ENCODE measurements at regions not wholly inside any gene's neighbourhood (a gene's known extent, or its start where the extent isn't known, plus 50 kb on each side); places are given as distances from the start of the nearest gene placed in this dataset.

DNA sequence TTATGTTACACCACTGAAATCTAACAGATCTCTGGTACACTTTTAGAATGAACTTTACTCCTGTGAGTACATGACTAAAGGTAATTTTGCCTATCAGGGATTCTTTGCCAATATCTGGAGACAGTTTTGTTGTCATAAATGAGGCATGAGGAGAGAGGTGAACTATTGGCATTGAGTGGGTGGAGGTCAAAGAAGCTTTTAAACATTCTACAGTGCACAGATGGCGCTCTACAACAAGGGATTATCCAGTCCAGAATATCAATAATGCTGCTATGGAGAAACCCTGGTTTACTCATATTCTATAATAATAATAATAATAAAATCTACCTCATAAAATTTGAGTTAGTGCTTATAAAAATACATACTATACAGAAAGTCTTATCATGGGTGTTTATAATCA lies 702.3 kb downstream of the SI start:
- WGBS = no CpG with 5 or more reads among the region's 1 CpG
- Histone ChIP-seq H3K27me3 (ENCODE audit: control insufficient read depth in 1 of 2, insufficient read depth in 1 of 2, low read length in 2 of 2) (no peaks in the 10 kb centered on the region), H3K79me1 (replicated peaks; ENCODE audit: low read length, poor library complexity, severe bottlenecking) (no peaks in the 10 kb centered on the region), H2BK15ac (ENCODE audit: low read depth, poor library complexity, severe bottlenecking) (no peak overlapping the region), H3K9me3 (ENCODE audit: control insufficient read depth, low read length) (no peaks in the 10 kb centered on the region), H3K4me2 (ENCODE audit: low read length, poor library complexity, severe bottlenecking) (no peak overlapping the region), H3K4me1 (ENCODE audit: control insufficient read depth, insufficient read depth, low read depth, low read length) (no peaks in the 10 kb centered on the region), H4K8ac (ENCODE audit: low read length) (no peak overlapping the region), H3K23ac (ENCODE audit: low read length in 2 of 2) (no peak overlapping the region), H3K27ac (ENCODE audit: low read length, poor library complexity, severe bottlenecking) (no peak overlapping the region), H2BK5ac (ENCODE audit: low read depth, low read length, poor library complexity, severe bottlenecking) (no peak overlapping the region), H3K14ac (ENCODE audit: low read length in 2 of 2) (no peak overlapping the region), H3K4ac (ENCODE audit: low read depth in 1 of 2, low read length in 2 of 2) (no peak overlapping the region), H4K91ac (ENCODE audit: low read length) (no peak overlapping the region), H3K36me3 (ENCODE audit: control insufficient read depth in 1 of 2, insufficient read depth in 2 of 2, low read depth in 1 of 2, low read length in 2 of 2) (no peaks in the 10 kb centered on the region), H3K18ac (ENCODE audit: low read depth in 1 of 2, low read length in 2 of 2) (no peak overlapping the region), H3K4me3 (ENCODE audit: insufficient read depth in 1 of 2, low read depth in 1 of 2, low read length in 2 of 2) (no peak overlapping the region), H2BK12ac (ENCODE audit: low read length in 2 of 2) (no peak overlapping the region), H2BK120ac (ENCODE audit: low read depth, low read length) (no peak overlapping the region), H2AK5ac (ENCODE audit: low read length, severe bottlenecking) (no peak overlapping the region), H3K9ac (ENCODE audit: low read length) (no peak overlapping the region), H2AFZ (ENCODE audit: low read depth, low read length) (no peak overlapping the region)
- no peak for DNase-seq

DNA sequence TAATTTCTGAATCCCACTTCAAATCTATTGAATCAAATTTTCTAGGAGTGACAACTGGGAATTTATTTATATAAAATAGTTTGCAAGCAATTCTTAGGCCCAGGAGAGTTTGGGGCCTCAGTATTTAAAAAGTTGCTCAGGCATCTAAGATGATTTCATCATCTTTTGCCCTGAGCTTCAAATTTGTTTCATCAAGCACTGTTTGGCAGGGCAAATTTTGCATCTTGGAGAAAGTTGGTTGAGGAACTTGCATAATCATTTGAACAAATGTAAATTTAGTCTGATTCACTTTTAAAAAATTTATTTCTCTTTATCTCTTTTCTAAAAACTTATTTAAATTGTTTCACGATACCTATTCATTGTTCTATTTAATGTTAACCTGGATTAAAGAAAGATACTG lies 702.8 kb downstream of the SI start:
- Histone ChIP-seq H3K27me3 (ENCODE audit: control insufficient read depth in 1 of 2, insufficient read depth in 1 of 2, low read length in 2 of 2) (no peaks in the 10 kb centered on the region), H3K23ac (ENCODE audit: low read length in 2 of 2) (no peak overlapping the region), H3K18ac (ENCODE audit: low read depth in 1 of 2, low read length in 2 of 2) (no peak overlapping the region), H3K79me1 (replicated peaks; ENCODE audit: low read length, poor library complexity, severe bottlenecking) (no peaks in the 10 kb centered on the region), H4K8ac (ENCODE audit: low read length) (no peak overlapping the region), H2AK5ac (ENCODE audit: low read length, severe bottlenecking) (no peak overlapping the region), H3K4me3 (ENCODE audit: insufficient read depth in 1 of 2, low read depth in 1 of 2, low read length in 2 of 2) (no peak overlapping the region), H2BK5ac (ENCODE audit: low read depth, low read length, poor library complexity, severe bottlenecking) (no peak overlapping the region), H2BK12ac (ENCODE audit: low read length in 2 of 2) (no peak overlapping the region), H3K4me1 (ENCODE audit: control insufficient read depth, insufficient read depth, low read depth, low read length) (no peaks in the 10 kb centered on the region), H3K36me3 (ENCODE audit: control insufficient read depth in 1 of 2, insufficient read depth in 2 of 2, low read depth in 1 of 2, low read length in 2 of 2) (no peaks in the 10 kb centered on the region), H3K9me3 (ENCODE audit: control insufficient read depth, low read length) (no peaks in the 10 kb centered on the region), H3K4ac (ENCODE audit: low read depth in 1 of 2, low read length in 2 of 2) (no peak overlapping the region), H2BK120ac (ENCODE audit: low read depth, low read length) (no peak overlapping the region), H4K91ac (ENCODE audit: low read length) (no peak overlapping the region), H3K4me2 (ENCODE audit: low read length, poor library complexity, severe bottlenecking) (no peak overlapping the region), H3K27ac (ENCODE audit: low read length, poor library complexity, severe bottlenecking) (no peak overlapping the region), H3K9ac (ENCODE audit: low read length) (no peak overlapping the region), H2BK15ac (ENCODE audit: low read depth, poor library complexity, severe bottlenecking) (no peak overlapping the region), H3K14ac (ENCODE audit: low read length in 2 of 2) (no peak overlapping the region), H2AFZ (ENCODE audit: low read depth, low read length) (no peak overlapping the region)
- WGBS = no CpG with 5 or more reads among the region's 1 CpG
- DNase-seq = no peak

DNA sequence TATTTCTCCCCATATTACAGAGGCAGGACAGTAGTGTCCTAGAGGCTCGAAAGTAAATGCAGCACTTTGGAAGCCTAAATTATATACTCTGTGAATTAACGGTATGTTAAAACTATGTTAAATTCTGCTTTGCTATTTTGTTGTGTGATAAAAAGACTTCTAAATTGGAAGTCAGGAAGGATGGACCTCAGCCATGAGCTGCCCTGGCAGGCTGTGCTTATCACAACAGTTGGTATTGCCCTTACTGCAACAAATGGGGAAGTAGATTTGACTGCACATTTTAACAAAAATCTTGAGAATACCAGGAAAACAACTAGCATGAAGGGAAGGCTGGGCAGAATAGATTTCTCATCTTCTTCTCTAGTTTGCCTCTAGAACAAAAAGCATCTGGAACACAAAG lies 706.6 kb downstream of the SI start:
- Histone ChIP-seq H3K18ac (ENCODE audit: low read depth in 1 of 2, low read length in 2 of 2) (no peak overlapping the region), H4K8ac (ENCODE audit: low read length) (no peak overlapping the region), H3K9me3 (ENCODE audit: control insufficient read depth, low read length) (no peaks in the 10 kb centered on the region), H3K79me1 (replicated peaks; ENCODE audit: low read length, poor library complexity, severe bottlenecking) (no peaks in the 10 kb centered on the region), H3K4me1 (ENCODE audit: control insufficient read depth, insufficient read depth, low read depth, low read length) (no peaks in the 10 kb centered on the region), H2BK120ac (ENCODE audit: low read depth, low read length) (no peak overlapping the region), H3K36me3 (ENCODE audit: control insufficient read depth in 1 of 2, insufficient read depth in 2 of 2, low read depth in 1 of 2, low read length in 2 of 2) (no peaks in the 10 kb centered on the region), H2BK5ac (ENCODE audit: low read depth, low read length, poor library complexity, severe bottlenecking) (no peak overlapping the region), H2AFZ (ENCODE audit: low read depth, low read length) (no peak overlapping the region), H2AK5ac (ENCODE audit: low read length, severe bottlenecking) (no peak overlapping the region), H3K23ac (ENCODE audit: low read length in 2 of 2) (no peak overlapping the region), H3K14ac (ENCODE audit: low read length in 2 of 2) (no peak overlapping the region), H3K27me3 (ENCODE audit: control insufficient read depth in 1 of 2, insufficient read depth in 1 of 2, low read length in 2 of 2) (no peaks in the 10 kb centered on the region), H3K9ac (ENCODE audit: low read length) (no peak overlapping the region), H3K27ac (ENCODE audit: low read length, poor library complexity, severe bottlenecking) (no peak overlapping the region), H3K4me3 (ENCODE audit: insufficient read depth in 1 of 2, low read depth in 1 of 2, low read length in 2 of 2) (no peak overlapping the region), H3K4ac (ENCODE audit: low read depth in 1 of 2, low read length in 2 of 2) (no peak overlapping the region), H2BK12ac (ENCODE audit: low read length in 2 of 2) (no peak overlapping the region), H2BK15ac (ENCODE audit: low read depth, poor library complexity, severe bottlenecking) (no peak overlapping the region), H4K91ac (ENCODE audit: low read length) (no peak overlapping the region), H3K4me2 (ENCODE audit: low read length, poor library complexity, severe bottlenecking) (no peak overlapping the region)
- 94% methylated on average over 2 of the region's 2 CpGs for WGBS
- no peak for DNase-seq

DNA sequence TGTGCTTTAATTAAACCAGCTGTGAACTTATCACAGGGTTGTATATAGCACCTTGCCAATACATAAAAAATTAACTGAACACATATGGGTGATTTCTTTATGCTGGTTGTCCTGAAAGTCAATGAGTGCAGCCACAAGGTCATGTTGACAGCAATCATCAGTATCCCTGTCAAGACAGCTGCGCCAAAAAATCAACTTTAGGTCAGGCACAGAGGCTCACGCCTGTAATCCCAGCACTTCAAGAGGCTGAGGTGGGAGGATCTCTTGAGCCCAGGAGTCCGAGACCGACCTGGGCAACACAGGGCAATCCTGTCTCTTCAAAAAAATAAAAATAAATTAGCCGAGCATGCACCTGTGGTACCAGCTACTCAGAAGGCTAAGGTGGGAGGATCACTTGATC lies 707.3 kb downstream of the SI start:
- Histone ChIP-seq H3K4me2 (ENCODE audit: low read length, poor library complexity, severe bottlenecking) (no peak overlapping the region), H3K36me3 (ENCODE audit: control insufficient read depth in 1 of 2, insufficient read depth in 2 of 2, low read depth in 1 of 2, low read length in 2 of 2) (no peaks in the 10 kb centered on the region), H2BK120ac (ENCODE audit: low read depth, low read length) (no peak overlapping the region), H4K8ac (ENCODE audit: low read length) (no peak overlapping the region), H2BK12ac (ENCODE audit: low read length in 2 of 2) (no peak overlapping the region), H2BK15ac (ENCODE audit: low read depth, poor library complexity, severe bottlenecking) (no peak overlapping the region), H3K4me3 (ENCODE audit: insufficient read depth in 1 of 2, low read depth in 1 of 2, low read length in 2 of 2) (no peak overlapping the region), H4K91ac (ENCODE audit: low read length) (no peak overlapping the region), H3K23ac (ENCODE audit: low read length in 2 of 2) (no peak overlapping the region), H3K9ac (ENCODE audit: low read length) (no peak overlapping the region), H3K4me1 (ENCODE audit: control insufficient read depth, insufficient read depth, low read depth, low read length) (no peaks in the 10 kb centered on the region), H2BK5ac (ENCODE audit: low read depth, low read length, poor library complexity, severe bottlenecking) (no peak overlapping the region), H3K14ac (ENCODE audit: low read length in 2 of 2) (no peak overlapping the region), H3K9me3 (ENCODE audit: control insufficient read depth, low read length) (no peaks in the 10 kb centered on the region), H2AK5ac (ENCODE audit: low read length, severe bottlenecking) (no peak overlapping the region), H2AFZ (ENCODE audit: low read depth, low read length) (no peak overlapping the region), H3K18ac (ENCODE audit: low read depth in 1 of 2, low read length in 2 of 2) (no peak overlapping the region), H3K79me1 (replicated peaks; ENCODE audit: low read length, poor library complexity, severe bottlenecking) (no peaks in the 10 kb centered on the region), H3K27me3 (ENCODE audit: control insufficient read depth in 1 of 2, insufficient read depth in 1 of 2, low read length in 2 of 2) (no peaks in the 10 kb centered on the region), H3K27ac (ENCODE audit: low read length, poor library complexity, severe bottlenecking) (no peak overlapping the region), H3K4ac (ENCODE audit: low read depth in 1 of 2, low read length in 2 of 2) (no peak overlapping the region)
- no peak for DNase-seq
- WGBS = 96% methylated on average over 5 of the region's 5 CpGs

Measured in mesenchymal stem cell (in vitro differentiated cells and primary cell).